H1 (cell line): ENCODE measurements at regions not wholly inside any gene's neighbourhood (a gene's known extent, or its start where the extent isn't known, plus 50 kb on each side); places are given as distances from the start of the nearest gene placed in this dataset.

Experiments used
- CTCF ChIA-PET: fragments of 300-600 bp; sonication (Branson Sonifier 250); formaldehyde crosslinking; loops from one replicate; lab custom pipeline; 2021; ENCODE audit not compliant: partially characterized antibody; lab: Charles Lee
- POLR2A ChIA-PET: fragments of 300-600 bp; sonication (Branson Sonifier 250); formaldehyde crosslinking; loops from one replicate; lab custom pipeline; 2021; ENCODE audit warnings: inconsistent platforms; ENCODE audit not compliant: partially characterized antibody; lab: Charles Lee
- DNase-seq, 2 experiments: peaks; one replicate each; pipeline versions ENCODE4 v3.0.0 to v3.0.0-alpha.2; 2010 to 2022; ENCODE audit warnings: low spot score in 2 of 2, low read depth in 1 of 2, mixed read lengths in 1 of 2
- FAIRE-seq: peaks from 2 replicates; lab custom pipeline; 2011; peaks lifted over from hg19 to GRCh38; lab: Jason Lieb, UNC
- H2AFZ ChIP-seq: 2 replicates; pipeline ENCODE4 v1.8.1; 2012; ENCODE audit warnings: low read length, inconsistent platforms
- H2AK5ac ChIP-seq: 2 replicates; pipeline ENCODE4 v1.6.1; 2013; ENCODE audit warnings: low read depth, low read length
- H2BK120ac ChIP-seq: replicated peaks from 2 replicates; pipeline ENCODE3; 2013; ENCODE audit warnings: low read depth, low read length, inconsistent platforms
- H2BK12ac ChIP-seq: 2 replicates; pipeline ENCODE4 v1.6.1; 2013; ENCODE audit warnings: low read depth, low read length
- H2BK15ac ChIP-seq: 2 replicates; pipeline ENCODE4 v1.6.1; 2013; ENCODE audit warnings: low read length
- H2BK20ac ChIP-seq: 2 replicates; pipeline ENCODE4 v1.6.1; 2013; ENCODE audit warnings: low read length
- H2BK5ac ChIP-seq: 2 replicates; pipeline ENCODE4 v1.6.1; 2013; ENCODE audit warnings: low read depth, low read length
- H3K14ac ChIP-seq: 2 replicates; pipeline ENCODE4 v1.6.1; 2013; ENCODE audit warnings: inconsistent platforms; ENCODE audit not compliant: insufficient read length
- H3K18ac ChIP-seq: 2 replicates; pipeline ENCODE4 v1.6.1; 2013; ENCODE audit warnings: low read length; ENCODE audit errors: extremely low read depth
- H3K23ac ChIP-seq: 2 replicates; pipeline ENCODE4 v1.6.1; 2013; ENCODE audit warnings: inconsistent platforms; ENCODE audit not compliant: insufficient read length
- H3K23me2 ChIP-seq: 2 replicates; pipeline ENCODE4 v1.6.1; 2013; ENCODE audit warnings: low read depth, low read length
- H3K27ac ChIP-seq: 2 replicates; pipeline ENCODE4 v1.6.1; 2011; ENCODE audit warnings: low read depth, low read length, inconsistent platforms
- H3K27me3 ChIP-seq, 4 experiments: replicated peaks in 1 of 4; 1 replicate in 1 of 4; 2 replicates in 3 of 4; pipeline versions ENCODE4 v1.6.1 to v1.8.1; 2011 to 2013; ENCODE audit warnings: low read length in 3 of 4, mild to moderate bottlenecking in 3 of 4, inconsistent platforms in 2 of 4, mixed read lengths in 2 of 4, moderate library complexity in 1 of 4; ENCODE audit not compliant: control insufficient read depth in 3 of 4, insufficient read depth in 3 of 4; ENCODE audit errors: extremely low read depth in 1 of 4
- H3K36me3 ChIP-seq, 4 experiments: 2 replicates each; pipeline versions ENCODE4 v1.6.1 to v1.8.1; 2011 to 2013; ENCODE audit warnings: mild to moderate bottlenecking in 4 of 4, low read length in 3 of 4, moderate library complexity in 2 of 4, control low read depth in 1 of 4, inconsistent platforms in 1 of 4; ENCODE audit not compliant: insufficient read depth in 4 of 4, control insufficient read depth in 2 of 4
- H3K4ac ChIP-seq: replicated peaks from 2 replicates; pipeline ENCODE3; 2013; ENCODE audit warnings: low read length, low read depth, mixed read lengths, inconsistent platforms; ENCODE audit not compliant: insufficient read length
- H3K4me1 ChIP-seq, 4 experiments: replicated peaks in 1 of 4; 1 replicate in 1 of 4; 2 replicates in 3 of 4; pipeline versions ENCODE4 v1.6.1 to v1.8.1; 2011 to 2013; ENCODE audit warnings: low read length in 3 of 4, inconsistent platforms in 2 of 4, mixed read lengths in 1 of 4; ENCODE audit not compliant: insufficient read depth in 4 of 4, control insufficient read depth in 3 of 4
- H3K4me2 ChIP-seq, 2 experiments: 2 replicates each; pipeline versions ENCODE4 v1.6.1 to v1.8.1; 2011 to 2013; ENCODE audit warnings: low read depth in 2 of 2, low read length in 2 of 2, control low read depth in 1 of 2, inconsistent platforms in 1 of 2, mild to moderate bottlenecking in 1 of 2; ENCODE audit not compliant: insufficient read depth in 1 of 2
- H3K4me3 ChIP-seq, 4 experiments: fragments of 200-600, 300-600 bp in 1 of 4; sonication (generic), shearing (Covaris generic), sonication (Bioruptor Twin) in 1 of 4; 2 replicates each; pipeline versions ENCODE4 v1.5.1 to v1.8.1; 2011 to 2016; ENCODE audit warnings: low read length in 4 of 4, low read depth in 3 of 4, control low read depth in 2 of 4, inconsistent platforms in 2 of 4, mild to moderate bottlenecking in 2 of 4, mixed read lengths in 1 of 4, moderate library complexity in 1 of 4; ENCODE audit not compliant: insufficient read depth in 2 of 4; ENCODE audit errors: extremely low read depth in 1 of 4
- H3K56ac ChIP-seq: replicated peaks from 2 replicates; pipeline ENCODE3; 2013; ENCODE audit warnings: low read depth, mild to moderate bottlenecking, mixed read lengths, low read length, inconsistent platforms; ENCODE audit not compliant: insufficient read length
- H3K79me1 ChIP-seq: 2 replicates; pipeline ENCODE4 v1.6.1; 2013; ENCODE audit warnings: low read depth, low read length, control low read depth
- H3K79me2 ChIP-seq, 2 experiments: 2 replicates each; pipeline versions ENCODE4 v1.6.1 to v1.8.1; 2012 to 2013; ENCODE audit warnings: low read length in 2 of 2, mild to moderate bottlenecking in 2 of 2, inconsistent platforms in 1 of 2; ENCODE audit not compliant: insufficient read depth in 2 of 2, control insufficient read depth in 1 of 2
- H3K9ac ChIP-seq, 4 experiments: replicated peaks in 1 of 4; 1 replicate in 1 of 4; 2 replicates in 3 of 4; pipeline versions ENCODE4 v1.6.1 to v1.8.1; 2011 to 2013; ENCODE audit warnings: low read depth in 3 of 4, low read length in 3 of 4, control low read depth in 2 of 4, mild to moderate bottlenecking in 2 of 4, moderate library complexity in 2 of 4, inconsistent platforms in 1 of 4; ENCODE audit errors: extremely low read depth in 1 of 4
- H3K9me3 ChIP-seq, 2 experiments: 2 replicates each; pipeline versions ENCODE4 v1.6.1 to v1.8.1; 2012 to 2013; ENCODE audit warnings: mild to moderate bottlenecking in 2 of 2, moderate library complexity in 2 of 2, control low read depth in 1 of 2, inconsistent platforms in 1 of 2, low read depth in 1 of 2, low read length in 1 of 2, mixed read lengths in 1 of 2; ENCODE audit not compliant: insufficient read depth in 2 of 2
- H4K20me1 ChIP-seq, 2 experiments: replicated peaks in 1 of 2; 2 replicates each; pipeline versions ENCODE3 to v1.8.1; 2011 to 2013; ENCODE audit warnings: inconsistent platforms in 2 of 2, low read length in 2 of 2, mild to moderate bottlenecking in 1 of 2; ENCODE audit not compliant: insufficient read depth in 2 of 2, control insufficient read depth in 1 of 2
- H4K5ac ChIP-seq: 2 replicates; pipeline ENCODE4 v1.6.1; 2013; ENCODE audit warnings: low read length, low read depth, mixed read lengths, inconsistent platforms; ENCODE audit not compliant: insufficient read length
- H4K8ac ChIP-seq: 2 replicates; pipeline ENCODE4 v1.8.0; 2013; ENCODE audit warnings: mild to moderate bottlenecking, moderate library complexity, low read length, inconsistent platforms; ENCODE audit not compliant: insufficient read depth; ENCODE audit errors: extremely low read depth
- H4K91ac ChIP-seq: replicated peaks from 2 replicates; pipeline ENCODE3; 2013; ENCODE audit warnings: low read length, mixed read lengths, inconsistent platforms; ENCODE audit not compliant: insufficient read length
- ATF3 ChIP-seq: IDR thresholded peaks from 2 replicates; pipeline ENCODE4 v1.6.1; 2011; ENCODE audit warnings: low read depth, mild to moderate bottlenecking, low read length; ENCODE audit not compliant: insufficient read depth
- CBX5 ChIP-seq: fragments of 300-800, 300-1000 bp; sonication (generic); IDR thresholded peaks from 2 replicates; pipeline ENCODE4 v1.7.1; 2016; ENCODE audit warnings: antibody characterized with exemption, low read length, low read depth
- CEBPB ChIP-seq: IDR thresholded peaks from 2 replicates; pipeline ENCODE4 v1.6.1; 2012; ENCODE audit warnings: low read depth, low read length
- JUND ChIP-seq: IDR thresholded peaks from 2 replicates; pipeline ENCODE4 v1.6.1; 2011; ENCODE audit warnings: mild to moderate bottlenecking, improper control_type of control experiment, low read length
- KDM1A ChIP-seq: fragments of 200-600, 300-600 bp; sonication (generic); IDR thresholded peaks from 2 replicates; pipeline ENCODE4 v1.7.1; 2016; ENCODE audit warnings: mild to moderate bottlenecking, low read length, borderline replicate concordance
- NANOG ChIP-seq: IDR thresholded peaks from 2 replicates; pipeline ENCODE4 v1.6.1; 2011; ENCODE audit warnings: low read length, low read depth, mild to moderate bottlenecking, inconsistent platforms; ENCODE audit not compliant: insufficient read depth, poor library complexity, severe bottlenecking
- RBBP5 ChIP-seq: IDR thresholded peaks from 2 replicates; pipeline ENCODE4 v1.7.1; 2012; ENCODE audit warnings: low read depth, mild to moderate bottlenecking, inconsistent platforms, low read length, moderate library complexity, borderline replicate concordance
- SAP30 ChIP-seq: fragments of 300-600 bp; sonication (generic); IDR thresholded peaks from 2 replicates; pipeline ENCODE4 v1.7.1; 2012; ENCODE audit warnings: low read length, moderate library complexity, mild to moderate bottlenecking, inconsistent platforms; ENCODE audit not compliant: insufficient read depth, insufficient replicate concordance
- SIN3A ChIP-seq, 2 experiments: IDR thresholded peaks in 1 of 2; conservative IDR thresholded peaks in 1 of 2; 2 replicates each; pipeline ENCODE4 v1.6.1; 2011 to 2012; ENCODE audit warnings: low read length in 2 of 2, improper control_type of control experiment in 1 of 2, low read depth in 1 of 2, mild to moderate bottlenecking in 1 of 2
- SIRT6 ChIP-seq: IDR thresholded peaks from one replicate; pipeline ENCODE4 v1.7.1; 2012; ENCODE audit warnings: low read length, inconsistent platforms
- WGBS, 2 experiments: shearing (Covaris generic) in 1 of 2; methylation state at CpG; one replicate each; pipeline versions ENCODE4 v1.1.6 to v1.1.7; 2013 to 2015; ENCODE audit warnings: low lambda C conversion rate in 2 of 2, mixed read lengths in 2 of 2, inconsistent platforms in 1 of 2, low coverage in 1 of 2, missing lambda C conversion rate in 1 of 2; ENCODE audit not compliant: insufficient replicate concordance in 2 of 2, insufficient coverage in 1 of 2, insufficient read length in 1 of 2; ENCODE audit errors: extremely low coverage in 1 of 2, missing lambda C conversion rate in 1 of 2; 5-methylcytosine and 5-hydroxymethylcytosine counted together

GRCh38 chr6:167710363-167710920, 116.3 kb upstream of the AFDN start:
- Histone ChIP-seq H3K23ac (no peak overlapping the region), H3K4me3 (no peak overlapping the region), H3K4ac (no peak overlapping the region), H3K36me3 (no peaks in the 10 kb centered on the region), H3K27me3 (no peaks in the 10 kb centered on the region; a peak in 2 of 7 replicates), H3K79me1 (no peaks in the 10 kb centered on the region), H4K91ac (no peak overlapping the region), H3K4me1 (peaks cover 0 to 6% (median 2%) of the 10 kb centered on the region in 4 experiments; a peak in 3 of 7 replicates), H3K79me2 (no peaks in the 10 kb centered on the region), H2BK5ac (no peak overlapping the region), H3K9me3 (no peaks in the 10 kb centered on the region), H2AFZ (no peak overlapping the region), H2BK20ac (no peak overlapping the region), H2AK5ac (no peak overlapping the region), H3K4me2 (no peak overlapping the region), H3K27ac (no peak overlapping the region), H2BK120ac (no peak overlapping the region), H3K23me2 (no peaks in the 10 kb centered on the region), H2BK15ac (no peak overlapping the region), H3K56ac (no peak overlapping the region), H3K9ac (no peak overlapping the region), H3K14ac (no peak overlapping the region), H3K18ac (no peak overlapping the region), H4K8ac (no peak overlapping the region), H4K20me1 (no peaks in the 10 kb centered on the region), H2BK12ac (no peak overlapping the region), H4K5ac (no peak overlapping the region)
- 89% methylated on average over 13 of the region's 13 CpGs; no CpG with 5 or more reads in 1 of the 2 experiments for WGBS, 2 experiments
- DNase-seq (no peak), FAIRE-seq (no peak)
- POLR2A ChIA-PET = interaction anchor here (0.6 to 1.1 kb wide), 2 partner anchors 175 to 313 kb away, joined by 3 read pairs; no protein-coding TSS in a partner anchor
- CTCF ChIA-PET = interaction anchor here (0.7 kb wide), 1 partner anchor 224 kb away, joined by 3 read pairs; no protein-coding TSS in a partner anchor
- TF ChIP-seq CBX5 (no peak), SIN3A (conservative IDR thresholded peaks at IDR 0.05 in 1 of 2, IDR thresholded peaks at IDR 0.05 in 1 of 2; ENCODE audit: low read depth in 1 of 2, low read length in 2 of 2) (no peak), SIRT6 (no peak), KDM1A (no peak), ATF3 (no peak), SAP30 (no peak), RBBP5 (no peak), JUND (no peak), NANOG (no peak), CEBPB (no peak)
